Erythroblast (primary cell): ENCODE measurements at regions not wholly inside any gene's neighbourhood (a gene's known extent, or its start where the extent isn't known, plus 50 kb on each side); places are given as distances from the start of the nearest gene placed in this dataset.

ENCODE experiments used
- DNase-seq, 2 experiments: peaks; one replicate each; lab custom pipeline; 2025; lab: John Stamatoyannopoulos, UW
- GATA1 ChIP-seq: IDR thresholded peaks from 2 replicates; pipeline ENCODE4 v1.6.1; 2011; ENCODE audit warnings: low read depth, mild to moderate bottlenecking, control low read depth, low read length, moderate library complexity
- POLR2A ChIP-seq: IDR thresholded peaks from 2 replicates; pipeline ENCODE4 v1.6.1; 2011; ENCODE audit warnings: mild to moderate bottlenecking, low read length

DNA sequence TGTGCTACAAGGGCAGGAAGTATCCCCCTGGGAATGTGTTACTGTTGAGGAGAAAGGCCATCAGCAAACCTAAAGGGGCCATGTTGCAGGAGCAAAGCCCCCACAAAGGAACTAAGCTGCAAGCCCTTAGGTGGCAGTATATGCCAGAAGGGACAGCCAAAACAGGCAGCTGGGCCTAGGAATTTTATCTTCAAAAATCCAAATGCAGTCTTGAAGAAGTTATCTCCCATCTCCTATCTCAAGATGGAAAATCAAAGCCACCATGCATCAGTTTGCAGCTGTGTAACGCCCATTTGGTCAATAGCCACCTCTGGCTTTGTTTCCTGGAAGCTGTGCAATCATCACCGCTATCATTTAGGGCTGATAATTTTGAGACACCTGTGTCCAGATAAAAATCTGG lies 400.3 kb downstream of the ARHGEF28 start:
- no peak for TF ChIP-seq GATA1
- TF ChIP-seq POLR2A, result no peak
- DNase-seq, result no peak

DNA sequence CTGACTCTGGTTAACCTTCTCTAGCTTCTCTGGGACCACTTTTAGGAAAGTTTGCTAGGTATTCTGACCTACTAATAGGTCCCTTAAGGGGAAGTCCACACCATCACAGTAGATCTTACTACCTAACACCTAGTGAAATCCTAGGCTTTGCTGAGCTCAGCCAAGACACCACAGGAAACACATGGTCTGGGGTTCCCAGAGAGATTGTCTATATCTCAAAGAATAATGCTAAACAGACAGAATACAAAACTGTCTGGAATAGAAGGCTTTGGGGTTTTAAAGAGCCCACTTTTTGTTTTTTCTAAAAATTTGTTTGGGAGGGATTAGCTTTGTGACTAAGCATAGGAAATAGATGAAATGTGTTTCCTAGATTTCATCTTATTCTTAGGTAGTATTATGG lies 395.1 kb downstream of the ARHGEF28 start:
- TF ChIP-seq GATA1, result no peak
- TF ChIP-seq POLR2A, result no peak
- DNase-seq, result no peak

DNA sequence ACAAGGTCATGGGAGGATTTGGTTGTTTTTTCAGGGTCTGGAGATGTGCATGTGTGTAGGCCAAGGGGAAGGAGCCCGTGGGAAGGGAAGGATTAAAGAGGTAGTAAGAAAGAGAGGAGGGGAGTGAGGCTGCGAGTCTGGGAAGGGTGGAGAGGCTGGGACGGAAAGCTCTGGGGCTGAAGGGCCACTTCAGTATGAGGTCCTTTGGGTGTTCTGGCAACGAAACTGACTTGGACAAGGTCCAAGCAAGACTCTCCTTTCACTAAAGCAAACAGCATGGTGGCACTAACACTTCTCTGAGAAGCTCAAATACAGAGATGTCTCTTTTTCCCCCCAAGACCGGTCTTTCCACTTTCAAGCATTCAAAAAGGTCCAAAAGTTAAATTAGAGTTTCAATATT lies 394.5 kb downstream of the ARHGEF28 start:
- no peak for DNase-seq
- TF ChIP-seq POLR2A (no peak), GATA1 (no peak)

GRCh38 chr5:74019923-74020322 lies 393.9 kb downstream of the ARHGEF28 start:
- TF ChIP-seq POLR2A (no peak), GATA1 (no peak)
- DNase-seq, result no peak

GRCh38 chr5:74017786-74018211 lies 391.8 kb downstream of the ARHGEF28 start:
- TF ChIP-seq GATA1 (no peak), POLR2A (no peak)
- DNase-seq, result no peak

- TF ChIP-seq POLR2A (no peak), GATA1 (no peak)
- DNase-seq, result no peak
Observed at GRCh38 chr5:74017112-74017511, 391.1 kb downstream of the ARHGEF28 start.

GRCh38 chr5:74016373-74016772 lies 390.4 kb downstream of the ARHGEF28 start:
- TF ChIP-seq POLR2A (no peak), GATA1 (no peak)
- DNase-seq, result peak; percentile 7 to 29

DNA sequence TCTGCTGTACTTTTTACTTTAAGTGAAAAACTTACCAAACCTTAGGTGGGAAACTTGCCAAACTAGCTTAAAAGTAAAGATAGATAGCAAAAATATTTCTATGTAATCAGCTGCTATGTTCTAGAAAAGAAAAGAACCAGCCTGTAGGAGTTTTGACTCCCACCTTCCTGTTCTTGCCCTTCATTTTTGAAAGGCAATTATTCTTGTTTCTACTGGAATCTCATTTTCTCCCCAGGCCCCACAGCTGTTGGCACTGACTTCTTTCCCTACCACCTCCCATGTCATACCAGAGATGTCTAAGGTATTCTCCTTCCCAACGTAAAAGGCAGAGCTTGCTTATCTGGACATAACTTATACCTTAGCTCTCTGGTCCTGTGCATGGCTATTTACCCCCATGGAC lies 389.7 kb downstream of the ARHGEF28 start:
- no peak for DNase-seq
- no peak for TF ChIP-seq GATA1
- no peak for TF ChIP-seq POLR2A

DNA sequence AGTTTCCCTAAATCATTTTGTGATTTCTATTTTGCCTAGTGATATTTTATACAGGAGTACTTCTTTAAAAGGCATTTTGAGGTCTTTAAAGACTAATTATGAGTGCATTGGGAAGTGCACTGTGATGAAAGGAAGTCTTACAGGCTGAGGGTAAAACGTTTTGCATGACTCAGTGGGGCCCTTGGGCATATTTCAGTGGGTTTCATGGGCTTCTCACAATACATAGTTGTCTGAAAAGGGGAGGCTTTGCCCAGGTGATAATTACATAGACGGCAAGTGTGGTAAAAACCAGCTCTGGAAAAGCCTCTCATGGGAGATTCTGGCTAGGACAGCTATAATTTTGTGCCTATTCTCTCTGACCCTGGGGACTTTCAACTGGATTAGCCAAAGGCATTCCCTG lies 387.2 kb downstream of the ARHGEF28 start:
- TF ChIP-seq GATA1, result no peak
- TF ChIP-seq POLR2A, result no peak
- DNase-seq, result no peak

DNA sequence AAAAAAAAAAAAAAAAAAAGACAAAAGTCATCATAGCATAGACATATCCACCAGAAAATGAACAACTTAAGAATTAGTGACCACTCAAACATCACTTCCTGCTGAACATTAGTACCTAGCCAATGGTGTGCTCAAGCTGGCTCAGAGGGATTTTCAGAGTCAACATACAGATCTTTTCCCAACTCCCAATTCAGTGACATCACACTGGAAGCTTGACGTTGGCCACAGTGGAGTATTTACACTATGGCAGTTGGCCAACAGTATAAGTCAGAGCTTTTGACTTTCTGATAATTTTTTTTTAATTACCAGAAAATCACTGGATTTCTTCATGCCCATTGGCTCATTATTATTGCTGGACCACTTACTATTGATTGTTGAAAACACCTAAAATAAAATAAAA lies 383.5 kb downstream of the ARHGEF28 start:
- TF ChIP-seq GATA1 (no peak), POLR2A (no peak)
- no peak for DNase-seq

DNA sequence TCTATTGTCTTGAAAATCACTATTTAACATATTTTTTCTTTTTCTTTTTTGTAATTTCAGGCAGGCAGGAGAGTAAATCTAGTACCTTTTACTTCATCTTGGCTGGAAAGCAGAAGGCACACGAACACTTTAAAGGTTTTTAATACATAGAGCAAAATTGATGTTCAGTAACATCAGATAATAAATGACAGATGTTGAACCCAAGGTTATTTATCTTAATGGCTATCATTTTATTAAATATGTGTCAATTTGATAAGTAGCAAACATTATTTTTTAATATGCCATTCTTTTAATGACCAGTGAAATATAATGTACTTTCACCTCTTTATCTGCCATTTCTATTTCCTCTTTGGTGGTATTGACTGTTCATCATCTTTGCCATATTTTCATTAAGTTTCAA lies 381.2 kb downstream of the ARHGEF28 start:
- no peak for TF ChIP-seq GATA1
- TF ChIP-seq POLR2A, result no peak
- no peak for DNase-seq

GRCh38 chr5:73999297-73999696 lies 373.3 kb downstream of the ARHGEF28 start:
- DNase-seq, result no peak

GRCh38 chr5:73998489-73998888 lies 372.5 kb downstream of the ARHGEF28 start:
- no peak for TF ChIP-seq GATA1
- TF ChIP-seq POLR2A, result no peak
- no peak for DNase-seq

More at GRCh38 chr5:73999297-73999696, 373.3 kb downstream of the ARHGEF28 start:
- TF ChIP-seq GATA1 (no peak), POLR2A (no peak)

- TF ChIP-seq GATA1 (no peak), POLR2A (no peak)
- no peak for DNase-seq
Observed at GRCh38 chr5:73997960-73998359, 372.0 kb downstream of the ARHGEF28 start.

GRCh38 chr5:73996151-73996755 lies 370.3 kb downstream of the ARHGEF28 start:
- no peak for DNase-seq
- TF ChIP-seq GATA1 (no peak), POLR2A (no peak)
